HepG2 (cell line): ENCODE measurements at regions not wholly inside any gene's neighbourhood (a gene's known extent, or its start where the extent isn't known, plus 50 kb on each side); places are given as distances from the start of the nearest gene placed in this dataset.
A peak's percentile ranks its signal among the peaks of the same experiment; 100 is the strongest.
"Not testable (repeated sequence)": the region's sequence is repeated elsewhere in the genome, so short reads cannot be mapped to it uniquely, and the experiment has no call there.

Experiments used
- ATAC-seq: fragments of 200-7000 bp; cut with Tn5 transposase; 3 replicates; pipeline ENCODE4 v1.9.1; 2020; ENCODE audit warnings: mild to moderate bottlenecking, moderate library complexity
- BruUV-seq: library from RNA; stranded (reverse); fragments of 400-500 nt; replicated peaks from 2 replicates; lab custom pipeline; 2021; lab: Mats Ljungman, UMichigan
- CTCF ChIA-PET: fragments of 300-600 bp; formaldehyde crosslinking; extraction: SDS; loops from one replicate; lab custom pipeline; 2021; ENCODE audit warnings: low total read pairs, inconsistent platforms, low intra/inter-chr PET ratio; lab: Yijun Ruan, JAX
- POLR2A ChIA-PET: fragments of 350-600 bp; sonication (Branson Sonifier 250); formaldehyde crosslinking; loops from one replicate; lab custom pipeline; 2020; ENCODE audit warnings: antibody characterized with exemption, inconsistent platforms; lab: Yijun Ruan, JAX
- DNase-seq: peaks from one replicate; pipeline ENCODE4 v3.0.0-alpha.2; 2015; ENCODE audit warnings: low spot score
- FAIRE-seq: peaks from 3 replicates; lab custom pipeline; 2011; peaks lifted over from hg19 to GRCh38; lab: Jason Lieb, UNC
- H2AFZ ChIP-seq: one replicate; pipeline ENCODE4 v1.6.1; 2011; ENCODE audit warnings: low read length, inconsistent platforms
- H3K27ac ChIP-seq: fragments of 300-600 bp; 3 replicates; pipeline ENCODE4 v1.8.0; 2011; ENCODE audit warnings: mixed run types, mild to moderate bottlenecking, mixed read lengths, low read length, inconsistent platforms; ENCODE audit not compliant: insufficient read depth; ENCODE audit errors: extremely low read length
- H3K27me3 ChIP-seq, 2 experiments: fragments of 200-600 bp in 1 of 2; 2 replicates in 1 of 2; 3 replicates in 1 of 2; pipeline versions ENCODE4 v1.6.0 to v1.8.0; 2011; ENCODE audit warnings: low read length in 2 of 2, mild to moderate bottlenecking in 2 of 2, moderate library complexity in 2 of 2, inconsistent platforms in 1 of 2; ENCODE audit not compliant: insufficient read depth in 2 of 2, control insufficient read depth in 1 of 2
- H3K36me3 ChIP-seq, 2 experiments: fragments of 200-600 bp in 1 of 2; replicated peaks in 1 of 2; 2 replicates in 1 of 2; 3 replicates in 1 of 2; pipeline versions ENCODE4 v1.5.1 to v1.8.0; 2011; ENCODE audit warnings: low read length in 2 of 2, inconsistent platforms in 1 of 2; ENCODE audit not compliant: insufficient read depth in 2 of 2, control insufficient read depth in 1 of 2
- H3K4me1 ChIP-seq: 2 replicates; pipeline ENCODE4 v1.5.1; 2012; ENCODE audit warnings: low read length, inconsistent platforms; ENCODE audit not compliant: insufficient read depth
- H3K4me2 ChIP-seq: 2 replicates; pipeline ENCODE4 v1.6.0; 2011; ENCODE audit warnings: low read depth, low read length, inconsistent platforms
- H3K4me3 ChIP-seq, 3 experiments: fragments of 200-600 bp in 1 of 3; sonication (generic), shearing (Covaris generic) in 1 of 3; replicated peaks in 1 of 3; 2 replicates each; pipeline ENCODE4 v1.5.1; 2011 to 2016; ENCODE audit warnings: low read length in 3 of 3, inconsistent platforms in 2 of 3, low read depth in 2 of 3, mild to moderate bottlenecking in 2 of 3, control low read depth in 1 of 3, mixed read lengths in 1 of 3; ENCODE audit not compliant: insufficient read depth in 1 of 3
- H3K79me2 ChIP-seq: one replicate; pipeline ENCODE4 v1.6.1; 2011; ENCODE audit warnings: low read length, inconsistent platforms; ENCODE audit not compliant: insufficient read depth
- H3K9ac ChIP-seq: 2 replicates; pipeline ENCODE4 v1.6.0; 2011; ENCODE audit warnings: mild to moderate bottlenecking, low read depth, low read length, inconsistent platforms; ENCODE audit not compliant: insufficient read depth
- H3K9me3 ChIP-seq: 2 replicates; pipeline ENCODE4 v1.5.1; 2012; ENCODE audit warnings: mild to moderate bottlenecking, low read length
- H4K20me1 ChIP-seq: 2 replicates; pipeline ENCODE4 v1.6.0; 2011; ENCODE audit warnings: inconsistent platforms, mild to moderate bottlenecking, low read length, moderate library complexity; ENCODE audit not compliant: insufficient read depth
- ATM ChIP-seq: fragments of 450-650 bp; IDR thresholded peaks from 2 replicates; pipeline ENCODE4 v1.7.1; 2017; ENCODE audit warnings: mild to moderate bottlenecking, borderline replicate concordance
- E2F1 ChIP-seq: sonication (generic); formaldehyde crosslinking; IDR thresholded peaks from 2 replicates; pipeline ENCODE4 v1.5.0; 2020; ENCODE audit warnings: missing genetic modification reagents
- FOXP1 ChIP-seq, 2 experiments: fragments of 450-650 bp in 1 of 2; IDR thresholded peaks; 2 replicates each; pipeline ENCODE4 v1.6.1; 2017 to 2018; ENCODE audit warnings: antibody characterized with exemption in 1 of 2
- HOXA3 ChIP-seq: sonication (generic); formaldehyde crosslinking; IDR thresholded peaks from 2 replicates; pipeline ENCODE4 v1.5.0; 2020; ENCODE audit warnings: missing genetic modification reagents
- NBN ChIP-seq: fragments of 450-650 bp; conservative IDR thresholded peaks from 2 replicates; pipeline ENCODE4 v1.6.1; 2017
- NFRKB ChIP-seq: fragments of 450-650 bp; IDR thresholded peaks from 2 replicates; pipeline ENCODE4 v1.6.1; 2017
- NONO ChIP-seq, 2 experiments: fragments of 450-650 bp in 1 of 2; sonication (generic) in 1 of 2; formaldehyde crosslinking in 1 of 2; IDR thresholded peaks in 1 of 2; conservative IDR thresholded peaks in 1 of 2; 2 replicates each; pipeline versions ENCODE4 v1.6.1 to v1.8.0; 2017 to 2022; ENCODE audit warnings: mild to moderate bottlenecking in 1 of 2, missing genetic modification reagents in 1 of 2, moderate library complexity in 1 of 2
- SALL2 ChIP-seq: sonication (generic); formaldehyde crosslinking; IDR thresholded peaks from 2 replicates; pipeline ENCODE4 v1.8.1; 2023; ENCODE audit warnings: mild to moderate bottlenecking, missing genetic modification reagents, inconsistent platforms
- ZNF263 ChIP-seq: sonication (generic); formaldehyde crosslinking; IDR thresholded peaks from 2 replicates; pipeline ENCODE4 v1.4.0; 2020; ENCODE audit warnings: missing genetic modification reagents
- ZNF275 ChIP-seq: sonication (generic); formaldehyde crosslinking; IDR thresholded peaks from 2 replicates; pipeline ENCODE4 v1.8.0; 2022; ENCODE audit warnings: missing genetic modification reagents, mild to moderate bottlenecking, inconsistent platforms, borderline replicate concordance
- ZNF513 ChIP-seq: sonication (generic); formaldehyde crosslinking; conservative IDR thresholded peaks from 2 replicates; pipeline ENCODE4 v1.5.0; 2020; ENCODE audit warnings: missing genetic modification reagents
- ZNF629 ChIP-seq: sonication (generic); formaldehyde crosslinking; conservative IDR thresholded peaks from 2 replicates; pipeline ENCODE4 v1.5.0; 2020; ENCODE audit warnings: missing genetic modification reagents
- WGBS: methylation state at CpG from one replicate; pipeline ENCODE4 v1.1.6; 2017; ENCODE audit warnings: low lambda C conversion rate; 5-methylcytosine and 5-hydroxymethylcytosine counted together
- in situ Hi-C: cut with HindIII; loops from 2 replicates; pipeline ENCODE4 v1.10.0; 2017; ENCODE audit warnings: low pct_unique_long_range_greater_than_20kb; ENCODE audit not compliant: extremely low pct_ligation_motif_present
- intact Hi-C: fragments of 100-400 bp; cut with micrococcal nuclease; formaldehyde crosslinking; loops from one replicate; pipeline ENCODE4 v1.10.0; 2022; ENCODE audit not compliant: unreplicated experiment

- TF ChIP-seq E2F1 (CRISPR knock-in tag) (0 out of 2 replicates have a peak, but pooled peaks have one; percentile 29), HOXA3 (0 out of 2 replicates have a peak, but pooled peaks have one; percentile 22), ZNF629 (peak; percentile 11; the same call in 1 of the 2 replicates), SALL2 (CRISPR knock-in tag) (peak; percentile 73; the same call in 1 of the 2 replicates), ZNF275 (CRISPR knock-in tag) (0 out of 2 replicates have a peak, but pooled peaks have one; percentile 30), ZNF513 (0 out of 2 replicates have a peak, but pooled peaks have one; percentile 39), ZNF263 (CRISPR knock-in tag) (0 out of 2 replicates have a peak, but pooled peaks have one; percentile 31)
- TF ChIP-seq, all 625 proteins: peak for 22; not testable (repeated sequence) for 603
Measured at GRCh38 chr5:34179453-34180190, 136.6 kb upstream of the C1QTNF3 start (continued).

- intact Hi-C loops; H3K9me3 ChIP-seq; H3K4me1 ChIP-seq; H3K4me2 ChIP-seq; FAIRE-seq; H2AFZ ChIP-seq; DNase-seq; ATAC-seq; BruUV-seq; CTCF ChIA-PET; H3K4me3 ChIP-seq; H3K27ac ChIP-seq; H3K79me2 ChIP-seq; H3K27me3 ChIP-seq; H4K20me1 ChIP-seq; H3K9ac ChIP-seq; POLR2A ChIA-PET; TF ChIP-seq NONO (CRISPR knock-in tag; conservative IDR thresholded peaks at IDR 0.05); FOXP1 (CRISPR knock-in tag; IDR thresholded peaks at IDR 0.05): not testable (repeated sequence)
- 97% methylated on average over 10 of the region's 10 CpGs for WGBS
- TF ChIP-seq NBN (peak; percentile 51; the same call in 1 of the 2 replicates), NONO (IDR thresholded peaks at IDR 0.05) (0 out of 2 replicates have a peak, but pooled peaks have one; percentile 72), FOXP1 (IDR thresholded peaks at IDR 0.05) (peak; percentile 22; the same call in 1 of the 2 replicates), NFRKB (0 out of 2 replicates have a peak, but pooled peaks have one; percentile 21), ATM (0 out of 2 replicates have a peak, but pooled peaks have one; percentile 51)
- peaks cover 7 to 16% of the 10 kb centered on the region in 2 experiments; a peak in 4 of 5 replicates for H3K36me3 ChIP-seq
- in situ Hi-C loops, result loop anchor here (25.0 kb wide), 1 partner anchor 282 kb away; no protein-coding TSS in a partner anchor
Measured at GRCh38 chr5:34180225-34180624, 137.2 kb upstream of the C1QTNF3 start.
